ENCODE measurements at regions not wholly inside any gene's neighbourhood (a gene's known extent, or its start where the extent isn't known, plus 50 kb on each side); places are given as distances from the start of the nearest gene placed in this dataset.
"Not testable (repeated sequence)": the region's sequence is repeated elsewhere in the genome, so short reads cannot be mapped to it uniquely, and the experiment has no call there.

- POLR2A ChIA-PET: no interaction called here
- CTCF ChIA-PET: no interaction called here
- TF ChIP-seq FOXM1 (IDR thresholded peaks at IDR 0.05; ENCODE audit: borderline replicate concordance): no peak
- no peak for TF ChIP-seq CTBP1 (IDR thresholded peaks at IDR 0.05; ENCODE audit: borderline replicate concordance)
- TF ChIP-seq SP1 (IDR thresholded peaks at IDR 0.05): no peak
- no peak for TF ChIP-seq TARDBP (IDR thresholded peaks at IDR 0.05)
- TF ChIP-seq ARNT (IDR thresholded peaks at IDR 0.05): no peak
- no peak for TF ChIP-seq SUZ12 (IDR thresholded peaks at IDR 0.05)
- TF ChIP-seq FOXK2 (IDR thresholded peaks at IDR 0.05): no peak
- no peak for TF ChIP-seq ZNF384 (IDR thresholded peaks at IDR 0.05)
- TF ChIP-seq LEF1 (IDR thresholded peaks at IDR 0.05; ENCODE audit: borderline replicate concordance): no peak
- no peak for TF ChIP-seq BHLHE40 (IDR thresholded peaks at IDR 0.05; ENCODE audit: borderline replicate concordance)
- no peak for TF ChIP-seq PKNOX1 (IDR thresholded peaks at IDR 0.05)
- TF ChIP-seq L3MBTL2 (conservative IDR thresholded peaks at IDR 0.05): no peak
- TF ChIP-seq NFRKB (IDR thresholded peaks at IDR 0.05): no peak
- TF ChIP-seq ELF4 (IDR thresholded peaks at IDR 0.05): no peak
- no peak for DNase-seq (ENCODE audit: extremely low spot score)
Measured at GRCh38 chr14:53376064-53376463, 222.9 kb upstream of the DDHD1 start.

- POLR2A ChIA-PET: no interaction called here
- TF ChIP-seq ELF4 (IDR thresholded peaks at IDR 0.05) (no peak), SUZ12 (IDR thresholded peaks at IDR 0.05) (no peak), PKNOX1 (IDR thresholded peaks at IDR 0.05) (no peak), FOXM1 (IDR thresholded peaks at IDR 0.05; ENCODE audit: borderline replicate concordance) (no peak), CTBP1 (IDR thresholded peaks at IDR 0.05; ENCODE audit: borderline replicate concordance) (no peak), L3MBTL2 (conservative IDR thresholded peaks at IDR 0.05) (no peak), BHLHE40 (IDR thresholded peaks at IDR 0.05; ENCODE audit: borderline replicate concordance) (no peak)
- CTCF ChIA-PET: no interaction called here
- no peak for DNase-seq (ENCODE audit: extremely low spot score)
Measured at GRCh38 chr14:53375599-53375998, 222.5 kb upstream of the DDHD1 start.

- ChIA-PET POLR2A (no interaction called here), CTCF (no interaction called here)
- no peak for DNase-seq (ENCODE audit: extremely low spot score)
- TF ChIP-seq FOXK2 (IDR thresholded peaks at IDR 0.05) (no peak), NFRKB (IDR thresholded peaks at IDR 0.05) (no peak), BHLHE40 (IDR thresholded peaks at IDR 0.05; ENCODE audit: borderline replicate concordance) (no peak)
Measured at GRCh38 chr14:53368711-53369201, 215.6 kb upstream of the DDHD1 start.

GRCh38 chr14:53368066-53368465 is 214.9 kb upstream of the DDHD1 start:
- DNase-seq (ENCODE audit: extremely low spot score): no peak
- no peak for TF ChIP-seq FOXK2 (IDR thresholded peaks at IDR 0.05)
- no peak for TF ChIP-seq ELF4 (IDR thresholded peaks at IDR 0.05)
- no peak for TF ChIP-seq HDGF (IDR thresholded peaks at IDR 0.05; ENCODE audit: borderline replicate concordance)
- TF ChIP-seq L3MBTL2 (conservative IDR thresholded peaks at IDR 0.05): no peak
- no peak for TF ChIP-seq SUZ12 (IDR thresholded peaks at IDR 0.05)
- TF ChIP-seq TARDBP (IDR thresholded peaks at IDR 0.05): no peak
- no peak for TF ChIP-seq SP1 (IDR thresholded peaks at IDR 0.05)
- TF ChIP-seq NFRKB (IDR thresholded peaks at IDR 0.05): no peak
- no peak for TF ChIP-seq ARNT (IDR thresholded peaks at IDR 0.05)
- TF ChIP-seq BHLHE40 (IDR thresholded peaks at IDR 0.05; ENCODE audit: borderline replicate concordance): no peak
- ChIA-PET POLR2A (no interaction called here), CTCF (interaction anchor here (0.6 kb wide), 1 partner anchor 67 kb away, joined by 6 read pairs; no protein-coding TSS in a partner anchor)

GRCh38 chr14:53367644-53368026 is 214.5 kb upstream of the DDHD1 start:
- POLR2A ChIA-PET: no interaction called here
- no peak for TF ChIP-seq ARNT (IDR thresholded peaks at IDR 0.05)
- TF ChIP-seq HDGF (IDR thresholded peaks at IDR 0.05; ENCODE audit: borderline replicate concordance): no peak
- no peak for DNase-seq (ENCODE audit: extremely low spot score)
- CTCF ChIA-PET: interaction anchor here (0.6 kb wide), 1 partner anchor 68 kb away, joined by 6 read pairs; no protein-coding TSS in a partner anchor

- no peak for TF ChIP-seq HDGF (IDR thresholded peaks at IDR 0.05; ENCODE audit: borderline replicate concordance)
- TF ChIP-seq L3MBTL2 (conservative IDR thresholded peaks at IDR 0.05): no peak
- TF ChIP-seq PKNOX1 (IDR thresholded peaks at IDR 0.05): no peak
- TF ChIP-seq CTBP1 (IDR thresholded peaks at IDR 0.05; ENCODE audit: borderline replicate concordance): no peak
- no peak for TF ChIP-seq FOXK2 (IDR thresholded peaks at IDR 0.05)
- TF ChIP-seq NFRKB (IDR thresholded peaks at IDR 0.05): no peak
- TF ChIP-seq SUZ12 (IDR thresholded peaks at IDR 0.05): no peak
- no peak for TF ChIP-seq ARNT (IDR thresholded peaks at IDR 0.05)
- TF ChIP-seq FOXA1 (IDR thresholded peaks at IDR 0.05): no peak
- no peak for TF ChIP-seq FOXM1 (IDR thresholded peaks at IDR 0.05; ENCODE audit: borderline replicate concordance)
- TF ChIP-seq BHLHE40 (IDR thresholded peaks at IDR 0.05; ENCODE audit: borderline replicate concordance): no peak
- TF ChIP-seq TARDBP (IDR thresholded peaks at IDR 0.05): no peak
Measured at GRCh38 chr14:53365486-53366130, 212.5 kb upstream of the DDHD1 start.

GRCh38 chr14:53362916-53363315 is 209.8 kb upstream of the DDHD1 start:
- POLR2A ChIA-PET; CTCF ChIA-PET; DNase-seq (ENCODE audit: extremely low spot score): not testable (repeated sequence)

More at GRCh38 chr14:53365486-53366130, 212.5 kb upstream of the DDHD1 start:
- ChIA-PET CTCF (no interaction called here), POLR2A (no interaction called here)
- no peak for DNase-seq (ENCODE audit: extremely low spot score)

Measured in HEK293T (cell line).